HUES6 (cell line): ENCODE measurements at regions not wholly inside any gene's neighbourhood (a gene's known extent, or its start where the extent isn't known, plus 50 kb on each side); places are given as distances from the start of the nearest gene placed in this dataset.

Experiments used
- H3K27ac ChIP-seq: 2 replicates; pipeline ENCODE4 v1.7.0; 2013; ENCODE audit warnings: low read depth, mild to moderate bottlenecking, low read length, inconsistent platforms
- H3K27me3 ChIP-seq: 2 replicates; pipeline ENCODE4 v1.6.1; 2013; ENCODE audit warnings: low read length; ENCODE audit not compliant: control insufficient read depth, insufficient read depth
- H3K36me3 ChIP-seq: 2 replicates; pipeline ENCODE4 v1.6.1; 2013; ENCODE audit warnings: low read length; ENCODE audit not compliant: control insufficient read depth, insufficient read depth
- H3K4me1 ChIP-seq: 2 replicates; pipeline ENCODE4 v1.6.1; 2013; ENCODE audit warnings: low read length; ENCODE audit not compliant: control insufficient read depth, insufficient read depth
- H3K4me3 ChIP-seq: 2 replicates; pipeline ENCODE4 v1.5.1; 2013; ENCODE audit warnings: low read depth, low read length
- H3K9ac ChIP-seq: one replicate; pipeline ENCODE4 v1.6.1; 2013; ENCODE audit warnings: mild to moderate bottlenecking, low read length
- H3K9me3 ChIP-seq: 2 replicates; pipeline ENCODE4 v1.6.1; 2013; ENCODE audit warnings: low read depth, low read length; ENCODE audit not compliant: control insufficient read depth, insufficient read depth

DNA sequence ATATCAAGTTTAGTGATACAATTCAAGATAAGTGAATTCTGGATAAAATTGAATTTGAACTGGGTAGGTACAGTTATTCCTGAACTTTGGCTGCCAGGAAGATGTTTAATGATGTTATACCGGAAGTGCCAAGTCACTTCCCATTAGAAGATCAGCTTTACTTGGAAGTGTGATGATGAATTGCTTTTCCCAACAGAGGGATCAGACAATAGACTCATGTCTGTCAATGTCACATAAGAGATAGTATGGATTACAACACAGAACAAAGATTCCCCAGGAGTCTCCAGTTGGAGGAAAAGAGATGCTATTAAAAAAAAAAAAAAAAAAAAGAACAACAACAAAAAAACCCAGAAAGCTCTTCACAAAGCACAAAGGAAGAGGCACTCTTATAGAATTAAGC lies 497.9 kb upstream of the EPHA7 start:
- Histone ChIP-seq H3K4me3 (no peak overlapping the region), H3K27me3 (no peaks in the 10 kb centered on the region), H3K9ac (no peak overlapping the region), H3K9me3 (no peaks in the 10 kb centered on the region), H3K4me1 (no peaks in the 10 kb centered on the region; the same call in 1 of the 2 replicates), H3K27ac (no peak overlapping the region), H3K36me3 (no peaks in the 10 kb centered on the region)

DNA sequence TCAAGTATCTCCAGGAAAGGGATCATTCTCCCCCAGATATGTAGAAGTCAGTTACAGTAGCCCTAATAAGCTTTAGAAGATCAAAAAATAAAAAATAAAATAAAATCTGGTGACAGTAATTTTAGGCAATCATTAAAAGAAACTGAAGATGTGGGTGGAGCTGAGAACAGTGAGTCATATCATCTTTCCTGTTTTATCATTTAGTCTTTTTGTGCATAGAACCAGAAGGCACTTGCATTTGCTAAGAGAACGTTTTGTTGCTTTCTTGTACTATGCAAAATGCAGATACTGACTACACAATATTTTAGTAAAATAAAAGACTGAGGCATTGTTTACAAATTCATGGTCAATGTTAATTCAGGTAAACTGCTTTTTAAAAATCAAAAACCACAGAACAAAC lies 497.4 kb upstream of the EPHA7 start:
- Histone ChIP-seq H3K9ac (no peak overlapping the region), H3K4me3 (no peak overlapping the region), H3K27ac (no peak overlapping the region), H3K36me3 (no peaks in the 10 kb centered on the region), H3K9me3 (no peaks in the 10 kb centered on the region), H3K27me3 (no peaks in the 10 kb centered on the region), H3K4me1 (no peaks in the 10 kb centered on the region; the same call in 1 of the 2 replicates)

DNA sequence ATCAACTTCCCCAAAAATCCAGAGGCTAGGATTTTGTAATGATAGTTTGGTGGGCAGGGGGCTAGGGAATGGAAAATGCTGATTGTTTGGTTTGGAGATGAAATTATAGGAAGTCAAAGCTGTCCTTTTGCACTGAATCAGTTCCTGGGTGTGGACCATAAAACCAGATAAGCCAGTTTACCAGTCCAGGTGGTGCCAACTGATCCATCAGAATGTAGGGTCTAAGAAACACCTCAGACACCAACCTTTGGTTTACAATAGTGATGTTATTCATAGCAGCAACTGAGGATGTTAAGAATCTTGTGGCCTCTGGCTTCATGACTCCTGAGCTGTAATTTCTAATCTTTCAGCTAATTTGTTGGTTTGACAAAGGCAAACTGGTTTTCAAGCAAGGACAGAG lies 496.6 kb upstream of the EPHA7 start:
- Histone ChIP-seq H3K9me3 (no peaks in the 10 kb centered on the region), H3K27me3 (no peaks in the 10 kb centered on the region), H3K4me3 (no peak overlapping the region), H3K36me3 (no peaks in the 10 kb centered on the region), H3K9ac (no peak overlapping the region), H3K27ac (no peak overlapping the region), H3K4me1 (no peaks in the 10 kb centered on the region; the same call in 1 of the 2 replicates)

DNA sequence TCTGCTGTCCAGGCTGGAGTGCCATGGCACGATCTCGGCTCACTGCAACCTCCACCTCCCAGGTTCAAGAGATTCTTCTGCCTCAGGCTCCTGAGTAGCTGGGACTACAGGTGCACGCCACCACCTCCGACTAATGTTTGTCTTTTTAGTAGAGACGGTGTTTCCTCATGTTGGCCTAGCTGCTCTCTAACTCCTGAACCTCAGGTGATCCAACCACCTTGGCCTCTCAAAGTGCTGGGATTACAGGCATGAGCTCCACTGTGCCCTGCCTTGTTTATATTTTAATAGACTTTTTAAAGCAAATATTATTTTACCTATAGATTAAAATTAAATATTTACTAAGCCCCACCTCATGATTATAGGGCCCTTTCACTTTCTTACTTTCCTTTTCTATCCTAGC lies 483.2 kb upstream of the EPHA7 start:
- Histone ChIP-seq H3K36me3 (no peaks in the 10 kb centered on the region), H3K4me1 (no peaks in the 10 kb centered on the region), H3K9ac (no peak overlapping the region)

DNA sequence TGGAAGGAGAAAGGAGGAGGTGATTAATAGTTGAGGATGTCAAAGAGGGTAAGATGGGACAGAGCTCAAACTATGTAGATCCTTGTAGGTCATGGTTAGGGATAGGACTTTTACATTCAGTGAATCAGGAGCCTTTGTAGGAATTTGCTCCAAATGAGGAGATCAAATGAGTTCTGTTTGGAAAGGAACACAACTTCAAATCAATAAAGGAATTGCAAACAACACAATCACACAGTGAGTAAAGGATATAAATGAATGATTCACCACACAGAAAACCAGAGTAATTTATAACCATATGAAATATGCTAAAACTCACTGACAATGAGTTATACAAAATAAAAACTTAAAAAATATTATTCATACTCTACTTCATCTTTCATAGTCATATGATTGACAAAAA lies 480.8 kb upstream of the EPHA7 start:
- Histone ChIP-seq H3K27ac (no peak overlapping the region), H3K4me3 (no peak overlapping the region), H3K9ac (no peak overlapping the region), H3K27me3 (no peaks in the 10 kb centered on the region), H3K36me3 (no peaks in the 10 kb centered on the region), H3K4me1 (no peaks in the 10 kb centered on the region), H3K9me3 (peaks cover 10% of the 10 kb centered on the region)

More for the DNA sequence above, 483.2 kb upstream of the EPHA7 start:
- peaks cover 23% of the 10 kb centered on the region for H3K9me3 ChIP-seq
- no peak overlapping the region for H3K4me3 ChIP-seq
- no peaks in the 10 kb centered on the region for H3K27me3 ChIP-seq
- no peak overlapping the region for H3K27ac ChIP-seq

DNA sequence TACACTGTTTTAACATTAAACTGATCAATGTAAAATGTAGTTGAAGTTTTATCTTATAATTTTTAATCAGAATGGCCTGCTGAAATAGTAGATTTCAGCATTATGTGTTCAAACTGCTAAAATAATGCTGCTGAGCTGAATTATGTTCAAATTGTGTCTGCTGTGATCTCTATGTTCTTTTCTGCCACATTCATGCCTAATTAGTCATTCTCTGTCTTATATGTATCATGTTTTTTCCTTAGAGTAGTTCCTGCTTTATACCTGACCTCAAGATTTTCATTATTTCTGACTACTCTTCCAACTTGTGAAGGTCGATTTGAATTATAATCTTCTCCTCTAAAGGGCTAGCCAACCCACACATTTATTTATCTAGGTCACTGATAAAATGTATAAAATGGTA lies 476.7 kb upstream of the EPHA7 start:
- no peaks in the 10 kb centered on the region for H3K4me1 ChIP-seq

DNA sequence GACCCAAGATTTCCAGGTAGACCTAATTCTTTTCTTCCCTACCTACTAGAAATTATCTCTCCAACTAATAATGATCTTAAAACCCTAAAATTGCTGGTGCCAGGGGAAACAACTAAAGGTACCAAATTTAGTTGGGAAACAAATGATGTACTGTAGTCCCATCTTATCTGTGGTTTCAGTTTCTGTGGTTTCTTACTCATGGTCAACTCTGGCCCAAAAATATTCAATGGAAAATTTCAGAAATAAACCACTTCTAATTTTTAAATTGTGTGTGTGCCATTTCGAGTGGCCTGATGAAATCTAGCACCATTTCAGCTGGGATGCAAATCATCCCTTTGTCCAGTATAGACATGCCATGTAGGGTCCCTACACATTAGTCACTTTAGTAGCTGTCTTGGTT lies 475.2 kb upstream of the EPHA7 start:
- Histone ChIP-seq H3K9me3 (no peaks in the 10 kb centered on the region), H3K36me3 (no peaks in the 10 kb centered on the region), H3K27ac (no peak overlapping the region), H3K4me1 (no peaks in the 10 kb centered on the region), H3K9ac (no peak overlapping the region), H3K4me3 (no peak overlapping the region), H3K27me3 (no peaks in the 10 kb centered on the region)

More for the DNA sequence above, 476.7 kb upstream of the EPHA7 start:
- Histone ChIP-seq H3K36me3 (no peaks in the 10 kb centered on the region), H3K27ac (no peak overlapping the region), H3K27me3 (no peaks in the 10 kb centered on the region), H3K9ac (no peak overlapping the region), H3K4me3 (no peak overlapping the region), H3K9me3 (no peaks in the 10 kb centered on the region)

DNA sequence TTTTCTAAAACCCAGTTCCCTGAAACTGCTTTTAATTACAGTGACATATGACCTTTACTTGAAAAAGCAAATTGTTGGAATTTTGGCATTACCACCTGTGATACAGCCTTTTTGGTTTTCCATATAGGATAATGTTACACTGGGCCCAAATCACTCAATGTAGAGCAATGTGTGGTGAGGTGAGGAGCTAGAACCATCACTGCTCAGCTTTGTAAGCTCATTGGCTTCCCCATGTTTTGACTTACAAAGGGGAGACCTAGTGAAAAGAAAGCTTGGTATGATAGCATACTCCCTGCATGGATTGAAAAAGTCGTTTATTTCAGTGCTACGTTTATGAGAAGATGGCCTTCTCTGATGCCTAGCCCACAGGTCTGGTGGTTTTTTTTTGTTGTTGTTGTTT lies 470.4 kb upstream of the EPHA7 start:
- Histone ChIP-seq H3K27me3 (no peaks in the 10 kb centered on the region), H3K4me3 (no peak overlapping the region), H3K36me3 (no peaks in the 10 kb centered on the region), H3K9me3 (no peaks in the 10 kb centered on the region), H3K4me1 (no peaks in the 10 kb centered on the region), H3K9ac (no peak overlapping the region), H3K27ac (no peak overlapping the region)

DNA sequence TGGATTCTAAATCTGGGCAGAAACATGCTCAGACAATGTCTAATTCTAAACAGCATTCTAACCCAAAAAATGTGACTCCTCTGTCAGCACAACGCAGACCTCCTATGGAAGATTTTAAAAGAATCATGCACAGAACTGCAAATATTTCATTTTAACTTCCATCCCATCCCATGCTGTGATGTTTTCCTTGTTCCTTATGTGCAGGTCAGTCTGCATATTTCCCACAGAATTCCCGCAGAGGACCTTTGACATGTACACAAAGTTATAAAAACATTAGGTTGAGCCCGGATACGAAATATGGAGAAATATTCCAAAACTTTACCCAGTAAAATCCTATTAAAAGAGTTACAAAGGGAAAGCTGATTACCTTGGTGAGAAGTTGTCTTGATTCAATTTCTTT lies 467.1 kb upstream of the EPHA7 start:
- H3K9me3 ChIP-seq = no peaks in the 10 kb centered on the region
- no peaks in the 10 kb centered on the region for H3K27me3 ChIP-seq
- H3K27ac ChIP-seq = no peak overlapping the region
- H3K4me3 ChIP-seq = no peak overlapping the region
- H3K36me3 ChIP-seq = no peaks in the 10 kb centered on the region
- no peak overlapping the region for H3K9ac ChIP-seq
- H3K4me1 ChIP-seq = no peaks in the 10 kb centered on the region

DNA sequence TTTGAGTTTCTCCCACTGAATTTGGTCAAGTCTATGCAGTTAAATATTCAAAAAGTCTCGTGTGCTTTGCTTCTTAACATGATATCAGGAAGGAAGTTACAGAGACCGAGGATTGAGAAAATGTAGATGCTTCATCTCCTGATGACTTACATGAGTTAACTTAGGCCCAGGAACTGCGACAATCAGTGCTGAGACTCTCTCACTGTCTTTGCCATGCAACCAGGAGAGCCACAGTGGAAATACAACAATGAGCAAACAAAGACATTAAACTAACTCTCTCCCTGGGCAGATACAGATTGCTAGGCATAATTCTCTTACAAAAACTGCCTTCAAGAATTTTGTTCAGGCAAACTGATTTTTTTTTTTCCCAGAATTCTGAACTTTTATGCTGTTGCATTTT lies 440.6 kb upstream of the EPHA7 start:
- H3K27me3 ChIP-seq = no peaks in the 10 kb centered on the region
- peak overlapping the region; percentile 48; the same call in 1 of the 2 replicates for H3K4me3 ChIP-seq
- H3K9ac ChIP-seq = peak overlapping the region; percentile 31
- H3K4me1 ChIP-seq = peaks cover 46% of the 10 kb centered on the region
- no peaks in the 10 kb centered on the region for H3K36me3 ChIP-seq
- no peaks in the 10 kb centered on the region; the same call in 1 of the 2 replicates for H3K9me3 ChIP-seq
- H3K27ac ChIP-seq = peak overlapping the region; percentile 42; the same call in 1 of the 2 replicates

DNA sequence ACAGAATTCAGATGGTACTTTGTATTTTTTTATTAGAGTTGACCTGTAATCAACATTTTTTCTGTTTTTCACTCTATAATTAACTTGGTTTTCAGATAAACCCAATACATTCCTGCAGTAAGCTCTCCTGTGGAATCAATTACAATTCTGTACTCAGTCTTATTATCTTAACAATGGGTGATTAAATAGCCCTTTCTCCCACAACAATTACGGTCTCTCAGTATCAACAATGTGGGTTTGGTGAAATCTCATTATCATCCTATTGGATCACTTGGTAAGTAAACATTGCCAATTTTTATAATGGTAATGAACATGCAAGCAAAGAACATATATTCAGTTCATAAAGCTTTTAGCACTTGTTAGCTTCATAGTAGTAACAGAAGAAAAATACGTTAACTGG lies 438.9 kb upstream of the EPHA7 start:
- H3K36me3 ChIP-seq = no peaks in the 10 kb centered on the region
- no peaks in the 10 kb centered on the region for H3K27me3 ChIP-seq
- peaks cover 46% of the 10 kb centered on the region for H3K4me1 ChIP-seq
- no peak overlapping the region for H3K9ac ChIP-seq
- H3K4me3 ChIP-seq = peak overlapping the region; percentile 7; the same call in 1 of the 2 replicates
- H3K27ac ChIP-seq = peak overlapping the region; percentile 30; the same call in 1 of the 2 replicates
- no peaks in the 10 kb centered on the region; the same call in 1 of the 2 replicates for H3K9me3 ChIP-seq

DNA sequence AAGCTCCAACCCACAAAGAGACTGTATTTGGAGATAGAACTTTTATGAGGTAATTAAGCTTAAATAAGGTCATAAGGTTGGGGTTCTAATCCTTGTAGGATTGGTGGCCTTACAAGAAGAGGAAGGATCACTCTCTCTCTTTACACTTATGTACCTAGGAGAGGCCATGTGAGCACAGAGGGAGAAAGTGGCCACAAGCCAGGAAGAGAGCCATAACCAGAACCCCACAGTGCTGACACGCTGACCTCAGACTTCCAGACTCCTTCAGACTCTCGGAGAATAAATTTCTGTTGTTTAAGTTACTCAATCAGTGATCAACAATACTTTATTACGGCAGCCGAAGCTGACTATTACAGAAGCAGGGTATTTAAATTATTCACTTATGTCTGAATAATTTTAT lies 430.5 kb upstream of the EPHA7 start:
- H3K27me3 ChIP-seq = no peaks in the 10 kb centered on the region
- peaks cover 9% of the 10 kb centered on the region for H3K4me1 ChIP-seq
- H3K36me3 ChIP-seq = no peaks in the 10 kb centered on the region
- no peak overlapping the region for H3K4me3 ChIP-seq
- H3K9me3 ChIP-seq = no peaks in the 10 kb centered on the region
- no peak overlapping the region for H3K9ac ChIP-seq
- no peak overlapping the region for H3K27ac ChIP-seq
